ENCODE measurements at regions not wholly inside any gene's neighbourhood (a gene's known extent, or its start where the extent isn't known, plus 50 kb on each side); places are given as distances from the start of the nearest gene placed in this dataset.
"Not testable (repeated sequence)": the region's sequence is repeated elsewhere in the genome, so short reads cannot be mapped to it uniquely, and the experiment has no call there.

GRCh38 chr4:156538651-156539257, 432.8 kb downstream of the PDGFC start:
- DNase-seq = no peak

GRCh38 chr4:156538210-156538609, 433.4 kb downstream of the PDGFC start:
- no peak for DNase-seq

GRCh38 chr4:156537286-156537685, 434.3 kb downstream of the PDGFC start:
- no peak for DNase-seq

- DNase-seq = no peak
These were observed 434.9 kb downstream of the PDGFC start for GRCh38 chr4:156536661-156537060.

- no peak for DNase-seq
These were observed 437.4 kb downstream of the PDGFC start for GRCh38 chr4:156534205-156534604.

GRCh38 chr4:156528216-156528615, 443.4 kb downstream of the PDGFC start:
- DNase-seq = no peak

GRCh38 chr4:156527237-156527993, 444.2 kb downstream of the PDGFC start:
- DNase-seq = no peak

GRCh38 chr4:156523991-156524390, 447.6 kb downstream of the PDGFC start:
- no peak for DNase-seq

- DNase-seq = no peak
These were observed 448.1 kb downstream of the PDGFC start for GRCh38 chr4:156523492-156523891.

- no peak for DNase-seq
These were observed 450.0 kb downstream of the PDGFC start for GRCh38 chr4:156521631-156522030.

- DNase-seq = no peak
These were observed 453.6 kb downstream of the PDGFC start for GRCh38 chr4:156517956-156518355.

- no peak for DNase-seq
These were observed 454.1 kb downstream of the PDGFC start for GRCh38 chr4:156517546-156517945.

GRCh38 chr4:156516698-156517097, 454.9 kb downstream of the PDGFC start:
- no peak for DNase-seq

- DNase-seq = no peak
These were observed 456.3 kb downstream of the PDGFC start for GRCh38 chr4:156515295-156515694.

- no peak for DNase-seq
These were observed 459.0 kb downstream of the PDGFC start for GRCh38 chr4:156512622-156513021.

- not testable (repeated sequence) for DNase-seq
These were observed 461.7 kb downstream of the PDGFC start for GRCh38 chr4:156509921-156510320.

GRCh38 chr4:156505341-156505955, 466.2 kb downstream of the PDGFC start:
- no peak for DNase-seq

- DNase-seq = no peak
These were observed 468.5 kb downstream of the PDGFC start for GRCh38 chr4:156503119-156503518.

GRCh38 chr4:156501962-156502361, 469.6 kb downstream of the PDGFC start:
- no peak for DNase-seq

GRCh38 chr4:156499684-156500083, 471.9 kb downstream of the PDGFC start:
- DNase-seq = no peak

- no peak for DNase-seq
These were observed 474.1 kb downstream of the PDGFC start for GRCh38 chr4:156497486-156497885.

GRCh38 chr4:156496797-156497196, 474.8 kb downstream of the PDGFC start:
- no peak for DNase-seq

GRCh38 chr4:156495836-156496235, 475.8 kb downstream of the PDGFC start:
- no peak for DNase-seq

- DNase-seq = no peak
These were observed 476.5 kb downstream of the PDGFC start for GRCh38 chr4:156495091-156495490.

Data from SHP77 treated with DMSO at 0.1 percent for 48 hours (cell line).